WTC11 (cell line): ENCODE measurements at regions not wholly inside any gene's neighbourhood (a gene's known extent, or its start where the extent isn't known, plus 50 kb on each side); places are given as distances from the start of the nearest gene placed in this dataset.

ENCODE experiments used
- ATAC-seq: fragments of 200-7000 bp; cut with Tn5 transposase; 2 replicates; pipeline ENCODE4 v1.10.0; 2021; ENCODE audit warnings: mild to moderate bottlenecking, moderate library complexity
- CTCF ChIA-PET: fragments of 300-600 bp; sonication (Branson Sonifier 250); formaldehyde crosslinking; loops from one replicate; lab custom pipeline; 2021; ENCODE audit warnings: antibody characterized with exemption; lab: Charles Lee
- POLR2A ChIA-PET: fragments of 350-600 bp; sonication (Branson Sonifier 250); formaldehyde crosslinking; loops from one replicate; lab custom pipeline; 2021; ENCODE audit warnings: antibody characterized with exemption; lab: Charles Lee
- DNase-seq: peaks from one replicate; pipeline ENCODE4 v3.0.0; 2021; ENCODE audit warnings: low spot score
- H3K27ac Mint-ChIP-seq: 2 replicates; pipeline ENCODE4 v1.8.0; 2021; ENCODE audit warnings: mixed read lengths
- H3K27me3 Mint-ChIP-seq: 2 replicates; pipeline ENCODE4 v1.8.0; 2021; ENCODE audit warnings: low read depth, mild to moderate bottlenecking, moderate library complexity, mixed read lengths
- H3K36me3 Mint-ChIP-seq: 2 replicates; pipeline ENCODE4 v1.8.0; 2021; ENCODE audit warnings: mixed read lengths
- H3K4me1 Mint-ChIP-seq: 2 replicates; pipeline ENCODE4 v1.8.0; 2022; ENCODE audit warnings: mixed read lengths
- H3K4me3 Mint-ChIP-seq: 2 replicates; pipeline ENCODE4 v1.8.0; 2021; ENCODE audit warnings: mild to moderate bottlenecking, moderate library complexity, mixed read lengths
- H3K9me3 Mint-ChIP-seq: 2 replicates; pipeline ENCODE4 v1.8.0; 2021; ENCODE audit warnings: mixed read lengths
- AFF4 ChIP-seq: sonication (generic); formaldehyde crosslinking; IDR thresholded peaks from 2 replicates; pipeline ENCODE4 v1.8.1; 2023; ENCODE audit warnings: mild to moderate bottlenecking, missing genetic modification reagents, borderline replicate concordance
- FOXJ3 ChIP-seq: sonication (generic); formaldehyde crosslinking; IDR thresholded peaks from 2 replicates; pipeline ENCODE4 v1.9.0; 2021; ENCODE audit warnings: missing genetic modification reagents, mild to moderate bottlenecking, borderline replicate concordance
- FOXK1 ChIP-seq: sonication (generic); formaldehyde crosslinking; IDR thresholded peaks from 2 replicates; pipeline ENCODE4 v1.8.0; 2022; ENCODE audit warnings: mild to moderate bottlenecking, moderate library complexity, missing genetic modification reagents
- GTF2I ChIP-seq: fragments of 250-450 bp; sonication (Bioruptor Pico); conservative IDR thresholded peaks from 2 replicates; pipeline ENCODE4 v1.4.0; 2021; ENCODE audit warnings: mild to moderate bottlenecking
- HMGA2 ChIP-seq: fragments of 250-450 bp; sonication (Bioruptor Pico); IDR thresholded peaks from 2 replicates; pipeline ENCODE4 v1.4.0; 2021; ENCODE audit warnings: mild to moderate bottlenecking, moderate library complexity
- IRF1 ChIP-seq: sonication (generic); formaldehyde crosslinking; IDR thresholded peaks from 2 replicates; pipeline ENCODE4 v1.8.0; 2023; ENCODE audit warnings: missing genetic modification reagents
- MAX ChIP-seq: sonication (generic); formaldehyde crosslinking; IDR thresholded peaks from 2 replicates; pipeline ENCODE4 v1.8.0; 2022; ENCODE audit warnings: mild to moderate bottlenecking, missing genetic modification reagents
- NFE2L1 ChIP-seq: sonication (generic); formaldehyde crosslinking; IDR thresholded peaks from 2 replicates; pipeline ENCODE4 v1.8.1; 2023; ENCODE audit warnings: missing genetic modification reagents
- NR3C1 ChIP-seq: sonication (generic); formaldehyde crosslinking; conservative IDR thresholded peaks from 2 replicates; pipeline ENCODE4 v1.8.1; 2023; ENCODE audit warnings: low read depth, mild to moderate bottlenecking, missing genetic modification reagents
- OVOL2 ChIP-seq: fragments of 250-450 bp; sonication (Bioruptor Pico); IDR thresholded peaks from 2 replicates; pipeline ENCODE4 v1.9.0; 2021; ENCODE audit warnings: mild to moderate bottlenecking, borderline replicate concordance
- PRDM15 ChIP-seq: sonication (generic); formaldehyde crosslinking; IDR thresholded peaks from 2 replicates; pipeline ENCODE4 v1.8.0; 2022; ENCODE audit warnings: missing genetic modification reagents
- PREB ChIP-seq: sonication (generic); formaldehyde crosslinking; IDR thresholded peaks from 2 replicates; pipeline ENCODE4 v1.8.1; 2022; ENCODE audit warnings: mild to moderate bottlenecking, missing genetic modification reagents, moderate library complexity, borderline replicate concordance
- PRRX2 ChIP-seq: fragments of 250-450 bp; sonication (Bioruptor Pico); IDR thresholded peaks from 2 replicates; pipeline ENCODE4 v1.8.0; 2021; ENCODE audit warnings: mild to moderate bottlenecking
- RELA ChIP-seq: sonication (generic); formaldehyde crosslinking; IDR thresholded peaks from 2 replicates; pipeline ENCODE4 v1.8.1; 2022; ENCODE audit warnings: missing genetic modification reagents, mild to moderate bottlenecking, borderline replicate concordance
- SMAD4 ChIP-seq: sonication (generic); formaldehyde crosslinking; IDR thresholded peaks from 2 replicates; pipeline ENCODE4 v1.8.0; 2022; ENCODE audit warnings: mild to moderate bottlenecking, missing genetic modification reagents
- STAT6 ChIP-seq: sonication (generic); formaldehyde crosslinking; conservative IDR thresholded peaks from 2 replicates; pipeline ENCODE4 v1.8.1; 2023; ENCODE audit warnings: mild to moderate bottlenecking, low read depth, missing genetic modification reagents, moderate library complexity
- TEAD4 ChIP-seq: sonication (generic); formaldehyde crosslinking; IDR thresholded peaks from 2 replicates; pipeline ENCODE4 v1.8.0; 2022; ENCODE audit warnings: mild to moderate bottlenecking, missing genetic modification reagents
- ZNF317 ChIP-seq: sonication (generic); formaldehyde crosslinking; IDR thresholded peaks from 2 replicates; pipeline ENCODE4 v1.8.1; 2023; ENCODE audit warnings: low read depth, mild to moderate bottlenecking, moderate library complexity, missing genetic modification reagents, borderline replicate concordance
- ZNF396 ChIP-seq: fragments of 250-450 bp; sonication (Bioruptor Pico); IDR thresholded peaks from 2 replicates; pipeline ENCODE4 v1.8.0; 2021; ENCODE audit warnings: mild to moderate bottlenecking, moderate library complexity, borderline replicate concordance
- ZNF416 ChIP-seq: fragments of 250-450 bp; sonication (Bioruptor Pico); IDR thresholded peaks from 2 replicates; pipeline ENCODE4 v1.9.0; 2021; ENCODE audit warnings: mild to moderate bottlenecking, inconsistent platforms
- ZNF671 ChIP-seq: fragments of 250-450 bp; sonication (Bioruptor Pico); IDR thresholded peaks from 2 replicates; pipeline ENCODE4 v1.8.0; 2021; ENCODE audit warnings: mild to moderate bottlenecking
- ZSCAN18 ChIP-seq: fragments of 250-450 bp; sonication (Bioruptor Pico); IDR thresholded peaks from 2 replicates; pipeline ENCODE4 v2.1.2; 2022; ENCODE audit warnings: mild to moderate bottlenecking, moderate library complexity

- Mint-ChIP-seq H3K4me1 (peaks cover 10% of the 10 kb centered on the region), H3K9me3 (no peaks in the 10 kb centered on the region), H3K36me3 (no peaks in the 10 kb centered on the region), H3K27ac (no peak overlapping the region), H3K4me3 (no peak overlapping the region), H3K27me3 (no peaks in the 10 kb centered on the region)
- DNase-seq: no peak
- no peak for TF ChIP-seq PREB
- TF ChIP-seq IRF1: no peak
- no peak for TF ChIP-seq ZNF396 (CRISPR knock-in tag)
- no peak for TF ChIP-seq SMAD4 (CRISPR knock-in tag)
- no peak for TF ChIP-seq RELA
- no peak for TF ChIP-seq MAX (CRISPR knock-in tag)
- no peak for TF ChIP-seq AFF4 (CRISPR knock-in tag)
- ChIA-PET POLR2A (interaction anchor here (0.6 kb wide), 1 partner anchor 99 kb away, joined by 3 read pairs; no protein-coding TSS in a partner anchor), CTCF (interaction anchor here (1.0 kb wide), 1 partner anchor 158 kb away, joined by 5 read pairs; no protein-coding TSS in a partner anchor)
- no peak for ATAC-seq
Measured at GRCh38 chr6:48318670-48319069, 207.7 kb upstream of the PTCHD4 start.

- ChIA-PET POLR2A (no interaction called here), CTCF (no interaction called here)
- Mint-ChIP-seq H3K27me3 (no peaks in the 10 kb centered on the region), H3K9me3 (no peaks in the 10 kb centered on the region), H3K4me1 (peaks cover 10% of the 10 kb centered on the region), H3K36me3 (no peaks in the 10 kb centered on the region), H3K27ac (no peak overlapping the region), H3K4me3 (no peak overlapping the region)
- no peak for DNase-seq
- no peak for TF ChIP-seq PRRX2
- no peak for TF ChIP-seq FOXJ3 (CRISPR knock-in tag)
- no peak for TF ChIP-seq MAX (CRISPR knock-in tag)
- TF ChIP-seq TEAD4 (CRISPR knock-in tag): no peak
- no peak for TF ChIP-seq NFE2L1 (CRISPR knock-in tag)
- no peak for TF ChIP-seq HMGA2 (CRISPR knock-in tag)
- TF ChIP-seq OVOL2 (CRISPR knock-in tag): no peak
- TF ChIP-seq GTF2I: no peak
- TF ChIP-seq STAT6 (CRISPR knock-in tag): no peak
- no peak for TF ChIP-seq ZNF317
- no peak for TF ChIP-seq ZNF671 (CRISPR knock-in tag)
- no peak for TF ChIP-seq FOXK1 (CRISPR knock-in tag)
- no peak for TF ChIP-seq NR3C1 (CRISPR knock-in tag)
- no peak for TF ChIP-seq ZSCAN18
- TF ChIP-seq ZNF416 (CRISPR knock-in tag): no peak
- no peak for TF ChIP-seq PRDM15
- no peak for TF ChIP-seq ZNF396 (CRISPR knock-in tag)
- TF ChIP-seq, all 79 proteins: peak for 0
- ATAC-seq: no peak
Measured at GRCh38 chr6:48315915-48316314, 204.9 kb upstream of the PTCHD4 start.
